ENCODE measurements at regions not wholly inside any gene's neighbourhood (a gene's known extent, or its start where the extent isn't known, plus 50 kb on each side); places are given as distances from the start of the nearest gene placed in this dataset.

GRCh38 chr6:40701352-40702007 is 114.3 kb upstream of the LRFN2 start:
- no peak overlapping the region for H2BK15ac ChIP-seq (ENCODE audit: low read length)
- H3K4me2 ChIP-seq (ENCODE audit: insufficient read depth, low read length, poor library complexity, severe bottlenecking): no peak overlapping the region
- no peak overlapping the region for H2BK12ac ChIP-seq (ENCODE audit: low read length)
- no peak overlapping the region for H2BK120ac ChIP-seq (ENCODE audit: low read depth, low read length)
- H4K8ac ChIP-seq (ENCODE audit: low read depth, low read length): no peak overlapping the region
- no peak for DNase-seq (ENCODE audit: low spot score)
- no peak overlapping the region for H3K4ac ChIP-seq (ENCODE audit: low read length)
- no peaks in the 10 kb centered on the region for H3K79me1 ChIP-seq (ENCODE audit: low read depth, low read length)
- H4K91ac ChIP-seq (ENCODE audit: low read depth, low read length, poor library complexity): no peak overlapping the region
- no peaks in the 10 kb centered on the region for H3K36me3 ChIP-seq (replicated peaks in 1 of 2; ENCODE audit: control insufficient read depth in 2 of 2, insufficient read depth in 2 of 2, low read length in 2 of 2)
- H3K4me1 ChIP-seq (ENCODE audit: control insufficient read depth in 2 of 2, insufficient read depth in 1 of 2, low read depth in 1 of 2, low read length in 2 of 2): peaks cover 7 to 8% of the 10 kb centered on the region in 2 donors
- H3K18ac ChIP-seq (ENCODE audit: low read length): no peak overlapping the region
- no peaks in the 10 kb centered on the region for H3K9me3 ChIP-seq (replicated peaks in 1 of 2; ENCODE audit: control insufficient read depth in 2 of 2, insufficient read depth in 1 of 2, low read depth in 1 of 2, low read length in 2 of 2)
- H3K27ac ChIP-seq (replicated peaks; ENCODE audit: low read length): no peak overlapping the region
- no peak overlapping the region for H2AFZ ChIP-seq (ENCODE audit: low read length)
- no peak overlapping the region for H3K4me3 ChIP-seq (ENCODE audit: low read length in 2 of 2)
- H3K23ac ChIP-seq (ENCODE audit: low read depth, low read length, poor library complexity): no peak overlapping the region
- no peak overlapping the region for H2BK5ac ChIP-seq (ENCODE audit: low read length)
- no peak overlapping the region for H3K14ac ChIP-seq (ENCODE audit: low read length)
- no peak overlapping the region for H3K9ac ChIP-seq (ENCODE audit: low read depth, low read length, poor library complexity)
- H2AK5ac ChIP-seq (ENCODE audit: low read depth, low read length): no peak overlapping the region
- no peaks in the 10 kb centered on the region for H3K27me3 ChIP-seq (ENCODE audit: control insufficient read depth in 3 of 3, insufficient read depth in 3 of 3, low read depth in 1 of 3, low read length in 3 of 3)
- no CpG with 5 or more reads among the region's 3 CpGs for WGBS, 2 donors (ENCODE audit: extremely low coverage in 2 of 2, insufficient read length in 2 of 2, insufficient replicate concordance in 1 of 2)

GRCh38 chr6:40700006-40700580 is 112.9 kb upstream of the LRFN2 start:
- no CpG with 5 or more reads among the region's 4 CpGs for WGBS, 2 donors (ENCODE audit: extremely low coverage in 2 of 2, insufficient read length in 2 of 2, insufficient replicate concordance in 1 of 2)
- H3K4ac ChIP-seq (ENCODE audit: low read length): no peak overlapping the region
- H3K4me2 ChIP-seq (ENCODE audit: insufficient read depth, low read length, poor library complexity, severe bottlenecking): no peak overlapping the region
- no peak overlapping the region for H2AK5ac ChIP-seq (ENCODE audit: low read depth, low read length)
- no peak overlapping the region for H4K8ac ChIP-seq (ENCODE audit: low read depth, low read length)
- no peak for DNase-seq (ENCODE audit: low spot score)
- H3K9me3 ChIP-seq (replicated peaks in 1 of 2; ENCODE audit: control insufficient read depth in 2 of 2, insufficient read depth in 1 of 2, low read depth in 1 of 2, low read length in 2 of 2): no peaks in the 10 kb centered on the region
- H3K4me1 ChIP-seq (ENCODE audit: control insufficient read depth in 2 of 2, insufficient read depth in 1 of 2, low read depth in 1 of 2, low read length in 2 of 2): peaks cover 0 to 2% of the 10 kb centered on the region in 2 donors
- H3K18ac ChIP-seq (ENCODE audit: low read length): peak overlapping the region; percentile 23
- no peak overlapping the region for H2AFZ ChIP-seq (ENCODE audit: low read length)
- no peaks in the 10 kb centered on the region for H3K79me1 ChIP-seq (ENCODE audit: low read depth, low read length)
- H3K9ac ChIP-seq (ENCODE audit: low read depth, low read length, poor library complexity): no peak overlapping the region
- no peak overlapping the region for H4K91ac ChIP-seq (ENCODE audit: low read depth, low read length, poor library complexity)
- no peak overlapping the region for H3K23ac ChIP-seq (ENCODE audit: low read depth, low read length, poor library complexity)
- no peak overlapping the region for H2BK15ac ChIP-seq (ENCODE audit: low read length)
- H2BK5ac ChIP-seq (ENCODE audit: low read length): no peak overlapping the region
- no peaks in the 10 kb centered on the region for H3K36me3 ChIP-seq (replicated peaks in 1 of 2; ENCODE audit: control insufficient read depth in 2 of 2, insufficient read depth in 2 of 2, low read length in 2 of 2)
- H3K14ac ChIP-seq (ENCODE audit: low read length): peak overlapping the region; percentile 28
- no peaks in the 10 kb centered on the region for H3K27me3 ChIP-seq (ENCODE audit: control insufficient read depth in 3 of 3, insufficient read depth in 3 of 3, low read depth in 1 of 3, low read length in 3 of 3)
- no peak overlapping the region for H3K27ac ChIP-seq (replicated peaks; ENCODE audit: low read length)
- no peak overlapping the region for H2BK120ac ChIP-seq (ENCODE audit: low read depth, low read length)
- no peak overlapping the region for H2BK12ac ChIP-seq (ENCODE audit: low read length)
- no peak overlapping the region for H3K4me3 ChIP-seq (ENCODE audit: low read length in 2 of 2)

- H2BK15ac ChIP-seq (ENCODE audit: low read length): no peak overlapping the region
- no peak overlapping the region for H4K8ac ChIP-seq (ENCODE audit: low read depth, low read length)
- peak overlapping the region; percentile 1 for H3K9ac ChIP-seq (ENCODE audit: low read depth, low read length, poor library complexity)
- H3K9me3 ChIP-seq (replicated peaks in 1 of 2; ENCODE audit: control insufficient read depth in 2 of 2, insufficient read depth in 1 of 2, low read depth in 1 of 2, low read length in 2 of 2): no peaks in the 10 kb centered on the region
- peak overlapping the region; percentile 11 for H3K18ac ChIP-seq (ENCODE audit: low read length)
- H4K91ac ChIP-seq (ENCODE audit: low read depth, low read length, poor library complexity): no peak overlapping the region
- no peak overlapping the region for H3K14ac ChIP-seq (ENCODE audit: low read length)
- H3K4me2 ChIP-seq (ENCODE audit: insufficient read depth, low read length, poor library complexity, severe bottlenecking): no peak overlapping the region
- H3K79me1 ChIP-seq (ENCODE audit: low read depth, low read length): no peaks in the 10 kb centered on the region
- no peaks in the 10 kb centered on the region for H3K4me1 ChIP-seq (ENCODE audit: control insufficient read depth in 2 of 2, insufficient read depth in 1 of 2, low read depth in 1 of 2, low read length in 2 of 2)
- no peak overlapping the region for H2BK12ac ChIP-seq (ENCODE audit: low read length)
- no peak overlapping the region for H2BK120ac ChIP-seq (ENCODE audit: low read depth, low read length)
- no peak overlapping the region for H2AFZ ChIP-seq (ENCODE audit: low read length)
- H3K4me3 ChIP-seq (ENCODE audit: low read length in 2 of 2): no peak overlapping the region
- no CpG with 5 or more reads among the region's 8 CpGs for WGBS, 2 donors (ENCODE audit: extremely low coverage in 2 of 2, insufficient read length in 2 of 2, insufficient replicate concordance in 1 of 2)
- H2BK5ac ChIP-seq (ENCODE audit: low read length): no peak overlapping the region
- no peaks in the 10 kb centered on the region for H3K27me3 ChIP-seq (ENCODE audit: control insufficient read depth in 3 of 3, insufficient read depth in 3 of 3, low read depth in 1 of 3, low read length in 3 of 3)
- H3K23ac ChIP-seq (ENCODE audit: low read depth, low read length, poor library complexity): no peak overlapping the region
- H3K36me3 ChIP-seq (replicated peaks in 1 of 2; ENCODE audit: control insufficient read depth in 2 of 2, insufficient read depth in 2 of 2, low read length in 2 of 2): no peaks in the 10 kb centered on the region
- H2AK5ac ChIP-seq (ENCODE audit: low read depth, low read length): peak overlapping the region; percentile 29
- DNase-seq (ENCODE audit: low spot score): no peak
- H3K27ac ChIP-seq (replicated peaks; ENCODE audit: low read length): no peak overlapping the region
- no peak overlapping the region for H3K4ac ChIP-seq (ENCODE audit: low read length)
These were observed 108.7 kb upstream of the LRFN2 start for GRCh38 chr6:40695750-40696415.

- H3K4me1 ChIP-seq (ENCODE audit: control insufficient read depth in 2 of 2, insufficient read depth in 1 of 2, low read depth in 1 of 2, low read length in 2 of 2): no peaks in the 10 kb centered on the region
- no CpG with 5 or more reads among the region's 2 CpGs for WGBS, 2 donors (ENCODE audit: extremely low coverage in 2 of 2, insufficient read length in 2 of 2, insufficient replicate concordance in 1 of 2)
- DNase-seq (ENCODE audit: low spot score): no peak
These were observed 108.0 kb upstream of the LRFN2 start for GRCh38 chr6:40695114-40695513.

More at GRCh38 chr6:40695114-40695513, 108.0 kb upstream of the LRFN2 start:
- Histone ChIP-seq H3K4me2 (ENCODE audit: insufficient read depth, low read length, poor library complexity, severe bottlenecking) (no peak overlapping the region), H3K27me3 (ENCODE audit: control insufficient read depth in 3 of 3, insufficient read depth in 3 of 3, low read depth in 1 of 3, low read length in 3 of 3) (no peaks in the 10 kb centered on the region), H3K14ac (ENCODE audit: low read length) (no peak overlapping the region), H2BK12ac (ENCODE audit: low read length) (no peak overlapping the region), H2BK15ac (ENCODE audit: low read length) (no peak overlapping the region), H4K8ac (ENCODE audit: low read depth, low read length) (no peak overlapping the region), H3K9me3 (replicated peaks in 1 of 2; ENCODE audit: control insufficient read depth in 2 of 2, insufficient read depth in 1 of 2, low read depth in 1 of 2, low read length in 2 of 2) (no peaks in the 10 kb centered on the region), H2BK120ac (ENCODE audit: low read depth, low read length) (no peak overlapping the region), H2BK5ac (ENCODE audit: low read length) (no peak overlapping the region), H3K79me1 (ENCODE audit: low read depth, low read length) (no peaks in the 10 kb centered on the region), H4K91ac (ENCODE audit: low read depth, low read length, poor library complexity) (no peak overlapping the region), H3K27ac (replicated peaks; ENCODE audit: low read length) (no peak overlapping the region), H3K23ac (ENCODE audit: low read depth, low read length, poor library complexity) (no peak overlapping the region), H3K9ac (ENCODE audit: low read depth, low read length, poor library complexity) (no peak overlapping the region), H3K4me3 (ENCODE audit: low read length in 2 of 2) (no peak overlapping the region), H3K36me3 (replicated peaks in 1 of 2; ENCODE audit: control insufficient read depth in 2 of 2, insufficient read depth in 2 of 2, low read length in 2 of 2) (no peaks in the 10 kb centered on the region), H2AFZ (ENCODE audit: low read length) (no peak overlapping the region), H3K18ac (ENCODE audit: low read length) (no peak overlapping the region), H2AK5ac (ENCODE audit: low read depth, low read length) (no peak overlapping the region), H3K4ac (ENCODE audit: low read length) (no peak overlapping the region)
